WTC11 (cell line): ENCODE measurements at regions not wholly inside any gene's neighbourhood (a gene's known extent, or its start where the extent isn't known, plus 50 kb on each side); places are given as distances from the start of the nearest gene placed in this dataset.

Experiments used
- ATAC-seq: fragments of 200-7000 bp; cut with Tn5 transposase; 2 replicates; pipeline ENCODE4 v1.10.0; 2021; ENCODE audit warnings: mild to moderate bottlenecking, moderate library complexity
- CTCF ChIA-PET: fragments of 300-600 bp; sonication (Branson Sonifier 250); formaldehyde crosslinking; loops from one replicate; lab custom pipeline; 2021; ENCODE audit warnings: antibody characterized with exemption; lab: Charles Lee
- POLR2A ChIA-PET: fragments of 350-600 bp; sonication (Branson Sonifier 250); formaldehyde crosslinking; loops from one replicate; lab custom pipeline; 2021; ENCODE audit warnings: antibody characterized with exemption; lab: Charles Lee
- DNase-seq: peaks from one replicate; pipeline ENCODE4 v3.0.0; 2021; ENCODE audit warnings: low spot score
- H3K27ac Mint-ChIP-seq: 2 replicates; pipeline ENCODE4 v1.8.0; 2021; ENCODE audit warnings: mixed read lengths
- H3K27me3 Mint-ChIP-seq: 2 replicates; pipeline ENCODE4 v1.8.0; 2021; ENCODE audit warnings: low read depth, mild to moderate bottlenecking, moderate library complexity, mixed read lengths
- H3K36me3 Mint-ChIP-seq: 2 replicates; pipeline ENCODE4 v1.8.0; 2021; ENCODE audit warnings: mixed read lengths
- H3K4me1 Mint-ChIP-seq: 2 replicates; pipeline ENCODE4 v1.8.0; 2022; ENCODE audit warnings: mixed read lengths
- H3K4me3 Mint-ChIP-seq: 2 replicates; pipeline ENCODE4 v1.8.0; 2021; ENCODE audit warnings: mild to moderate bottlenecking, moderate library complexity, mixed read lengths
- H3K9me3 Mint-ChIP-seq: 2 replicates; pipeline ENCODE4 v1.8.0; 2021; ENCODE audit warnings: mixed read lengths
- GTF2I ChIP-seq: fragments of 250-450 bp; sonication (Bioruptor Pico); conservative IDR thresholded peaks from 2 replicates; pipeline ENCODE4 v1.4.0; 2021; ENCODE audit warnings: mild to moderate bottlenecking
- MXD4 ChIP-seq: fragments of 250-450 bp; sonication (Bioruptor Pico); IDR thresholded peaks from 2 replicates; pipeline ENCODE4 v1.8.0; 2021; ENCODE audit warnings: mild to moderate bottlenecking, moderate library complexity, borderline replicate concordance
- NFE2L1 ChIP-seq: sonication (generic); formaldehyde crosslinking; IDR thresholded peaks from 2 replicates; pipeline ENCODE4 v1.8.1; 2023; ENCODE audit warnings: missing genetic modification reagents
- NR2C2 ChIP-seq: sonication (generic); formaldehyde crosslinking; IDR thresholded peaks from 2 replicates; pipeline ENCODE4 v1.8.0; 2022; ENCODE audit warnings: mild to moderate bottlenecking, missing genetic modification reagents
- RELA ChIP-seq: sonication (generic); formaldehyde crosslinking; IDR thresholded peaks from 2 replicates; pipeline ENCODE4 v1.8.1; 2022; ENCODE audit warnings: missing genetic modification reagents, mild to moderate bottlenecking, borderline replicate concordance
- RORB ChIP-seq: fragments of 250-450 bp; sonication (Bioruptor Pico); IDR thresholded peaks from 2 replicates; pipeline ENCODE4 v1.9.0; 2021; ENCODE audit warnings: mild to moderate bottlenecking
- SMAD3 ChIP-seq: sonication (generic); formaldehyde crosslinking; IDR thresholded peaks from 2 replicates; pipeline ENCODE4 v1.8.0; 2022; ENCODE audit warnings: missing genetic modification reagents, mild to moderate bottlenecking, borderline replicate concordance
- SMAD4 ChIP-seq: sonication (generic); formaldehyde crosslinking; IDR thresholded peaks from 2 replicates; pipeline ENCODE4 v1.8.0; 2022; ENCODE audit warnings: mild to moderate bottlenecking, missing genetic modification reagents
- TCF7 ChIP-seq: sonication (generic); formaldehyde crosslinking; IDR thresholded peaks from 2 replicates; pipeline ENCODE4 v1.8.0; 2022; ENCODE audit warnings: mild to moderate bottlenecking, low read depth, missing genetic modification reagents, moderate library complexity
- ZBTB21 ChIP-seq: sonication (generic); formaldehyde crosslinking; IDR thresholded peaks from 2 replicates; pipeline ENCODE4 v1.8.1; 2023; ENCODE audit warnings: mild to moderate bottlenecking, missing genetic modification reagents, borderline replicate concordance
- ZNF396 ChIP-seq: fragments of 250-450 bp; sonication (Bioruptor Pico); IDR thresholded peaks from 2 replicates; pipeline ENCODE4 v1.8.0; 2021; ENCODE audit warnings: mild to moderate bottlenecking, moderate library complexity, borderline replicate concordance
- ZNF671 ChIP-seq: fragments of 250-450 bp; sonication (Bioruptor Pico); IDR thresholded peaks from 2 replicates; pipeline ENCODE4 v1.8.0; 2021; ENCODE audit warnings: mild to moderate bottlenecking
- TF ChIP-seq, protein P1 (sequence below): sonication (generic); formaldehyde crosslinking; IDR thresholded peaks from 2 replicates; pipeline ENCODE4 v1.8.0; 2022; ENCODE audit warnings: mild to moderate bottlenecking, missing genetic modification reagents
- TF ChIP-seq, protein P2 (sequence below): sonication (generic); formaldehyde crosslinking; IDR thresholded peaks from 2 replicates; pipeline ENCODE4 v1.8.1; 2022; ENCODE audit warnings: low read depth, mild to moderate bottlenecking, moderate library complexity, missing genetic modification reagents, borderline replicate concordance
- TF ChIP-seq, protein P3 (sequence below): fragments of 250-450 bp; sonication (Bioruptor Pico); IDR thresholded peaks from 2 replicates; pipeline ENCODE4 v1.8.0; 2021; ENCODE audit warnings: mild to moderate bottlenecking
- TF ChIP-seq, protein P4 (sequence below): sonication (generic); formaldehyde crosslinking; IDR thresholded peaks from 2 replicates; pipeline ENCODE4 v1.8.1; 2022; ENCODE audit warnings: missing genetic modification reagents, borderline replicate concordance
- TF ChIP-seq, protein P5 (sequence below): sonication (generic); formaldehyde crosslinking; IDR thresholded peaks from 2 replicates; pipeline ENCODE4 v1.8.1; 2023; ENCODE audit warnings: mild to moderate bottlenecking, missing genetic modification reagents, moderate library complexity
- TF ChIP-seq, protein P6 (sequence below): fragments of 250-450 bp; sonication (Bioruptor Pico); IDR thresholded peaks from 2 replicates; pipeline ENCODE4 v1.9.0; 2021; ENCODE audit warnings: mild to moderate bottlenecking
- TF ChIP-seq, protein P7 (sequence below): sonication (generic); formaldehyde crosslinking; IDR thresholded peaks from 2 replicates; pipeline ENCODE4 v1.8.0; 2022; ENCODE audit warnings: mild to moderate bottlenecking, missing genetic modification reagents
- TF ChIP-seq, protein P8 (sequence below): sonication (generic); formaldehyde crosslinking; IDR thresholded peaks from 2 replicates; pipeline ENCODE4 v1.8.0; 2022; ENCODE audit warnings: mild to moderate bottlenecking, missing genetic modification reagents
- TF ChIP-seq, protein P9 (sequence below): sonication (generic); formaldehyde crosslinking; conservative IDR thresholded peaks from 2 replicates; pipeline ENCODE4 v1.8.1; 2022; ENCODE audit warnings: mild to moderate bottlenecking, missing genetic modification reagents

DNA sequence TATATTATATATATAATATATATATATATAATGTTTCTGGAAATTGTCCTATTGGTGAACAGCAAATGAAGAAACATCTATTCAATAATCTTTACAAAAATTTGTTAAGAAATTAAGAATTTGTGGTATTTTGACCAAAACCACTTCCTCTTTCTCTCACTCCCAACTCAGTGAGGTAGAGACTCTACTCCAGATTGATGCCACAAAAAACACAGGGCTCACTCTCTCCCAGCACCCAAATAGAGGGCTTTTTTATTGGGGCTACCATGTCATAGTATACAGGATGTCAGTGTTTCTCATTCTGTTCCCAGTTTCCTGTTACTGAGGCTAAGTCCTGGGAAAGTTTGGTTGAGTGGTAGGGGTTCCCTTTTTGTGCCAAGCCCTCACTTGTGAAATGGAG, 1155.4 kb downstream of the BCL11A start:
- H3K4me1 Mint-ChIP-seq = 0 out of 2 replicates have a peak, but pooled peaks cover 2% of the 10 kb centered on the region
- CTCF ChIA-PET = no interaction called here
- POLR2A ChIA-PET = no interaction called here
- H3K36me3 Mint-ChIP-seq = no peaks in the 10 kb centered on the region
- H3K9me3 Mint-ChIP-seq = no peaks in the 10 kb centered on the region
- H3K27me3 Mint-ChIP-seq = no peaks in the 10 kb centered on the region
- no peak overlapping the region for H3K4me3 Mint-ChIP-seq
- DNase-seq = no peak
- no peak overlapping the region for H3K27ac Mint-ChIP-seq
- TF ChIP-seq, protein P1, sequence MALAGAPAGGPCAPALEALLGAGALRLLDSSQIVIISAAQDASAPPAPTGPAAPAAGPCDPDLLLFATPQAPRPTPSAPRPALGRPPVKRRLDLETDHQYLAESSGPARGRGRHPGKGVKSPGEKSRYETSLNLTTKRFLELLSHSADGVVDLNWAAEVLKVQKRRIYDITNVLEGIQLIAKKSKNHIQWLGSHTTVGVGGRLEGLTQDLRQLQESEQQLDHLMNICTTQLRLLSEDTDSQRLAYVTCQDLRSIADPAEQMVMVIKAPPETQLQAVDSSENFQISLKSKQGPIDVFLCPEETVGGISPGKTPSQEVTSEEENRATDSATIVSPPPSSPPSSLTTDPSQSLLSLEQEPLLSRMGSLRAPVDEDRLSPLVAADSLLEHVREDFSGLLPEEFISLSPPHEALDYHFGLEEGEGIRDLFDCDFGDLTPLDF (CRISPR knock-in tag) = no peak
- TF ChIP-seq ZNF671 (CRISPR knock-in tag) (no peak), ZNF396 (no peak), TCF7 (CRISPR knock-in tag) (no peak), GTF2I (no peak), RORB (CRISPR knock-in tag) (no peak), ZBTB21 (no peak), MXD4 (CRISPR knock-in tag) (no peak)
- TF ChIP-seq, protein P2, sequence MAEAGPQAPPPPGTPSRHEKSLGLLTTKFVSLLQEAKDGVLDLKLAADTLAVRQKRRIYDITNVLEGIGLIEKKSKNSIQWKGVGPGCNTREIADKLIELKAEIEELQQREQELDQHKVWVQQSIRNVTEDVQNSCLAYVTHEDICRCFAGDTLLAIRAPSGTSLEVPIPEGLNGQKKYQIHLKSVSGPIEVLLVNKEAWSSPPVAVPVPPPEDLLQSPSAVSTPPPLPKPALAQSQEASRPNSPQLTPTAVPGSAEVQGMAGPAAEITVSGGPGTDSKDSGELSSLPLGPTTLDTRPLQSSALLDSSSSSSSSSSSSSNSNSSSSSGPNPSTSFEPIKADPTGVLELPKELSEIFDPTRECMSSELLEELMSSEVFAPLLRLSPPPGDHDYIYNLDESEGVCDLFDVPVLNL (CRISPR knock-in tag) = no peak
- TF ChIP-seq, protein P3, sequence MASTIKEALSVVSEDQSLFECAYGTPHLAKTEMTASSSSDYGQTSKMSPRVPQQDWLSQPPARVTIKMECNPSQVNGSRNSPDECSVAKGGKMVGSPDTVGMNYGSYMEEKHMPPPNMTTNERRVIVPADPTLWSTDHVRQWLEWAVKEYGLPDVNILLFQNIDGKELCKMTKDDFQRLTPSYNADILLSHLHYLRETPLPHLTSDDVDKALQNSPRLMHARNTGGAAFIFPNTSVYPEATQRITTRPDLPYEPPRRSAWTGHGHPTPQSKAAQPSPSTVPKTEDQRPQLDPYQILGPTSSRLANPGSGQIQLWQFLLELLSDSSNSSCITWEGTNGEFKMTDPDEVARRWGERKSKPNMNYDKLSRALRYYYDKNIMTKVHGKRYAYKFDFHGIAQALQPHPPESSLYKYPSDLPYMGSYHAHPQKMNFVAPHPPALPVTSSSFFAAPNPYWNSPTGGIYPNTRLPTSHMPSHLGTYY (CRISPR knock-in tag) = no peak
- TF ChIP-seq, protein P4, sequence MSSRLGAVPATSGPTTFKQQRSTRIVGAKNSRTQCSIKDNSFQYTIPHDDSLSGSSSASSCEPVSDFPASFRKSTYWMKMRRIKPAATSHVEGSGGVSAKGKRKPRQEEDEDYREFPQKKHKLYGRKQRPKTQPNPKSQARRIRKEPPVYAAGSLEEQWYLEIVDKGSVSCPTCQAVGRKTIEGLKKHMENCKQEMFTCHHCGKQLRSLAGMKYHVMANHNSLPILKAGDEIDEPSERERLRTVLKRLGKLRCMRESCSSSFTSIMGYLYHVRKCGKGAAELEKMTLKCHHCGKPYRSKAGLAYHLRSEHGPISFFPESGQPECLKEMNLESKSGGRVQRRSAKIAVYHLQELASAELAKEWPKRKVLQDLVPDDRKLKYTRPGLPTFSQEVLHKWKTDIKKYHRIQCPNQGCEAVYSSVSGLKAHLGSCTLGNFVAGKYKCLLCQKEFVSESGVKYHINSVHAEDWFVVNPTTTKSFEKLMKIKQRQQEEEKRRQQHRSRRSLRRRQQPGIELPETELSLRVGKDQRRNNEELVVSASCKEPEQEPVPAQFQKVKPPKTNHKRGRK (CRISPR knock-in tag) = no peak
- TF ChIP-seq, protein P5, sequence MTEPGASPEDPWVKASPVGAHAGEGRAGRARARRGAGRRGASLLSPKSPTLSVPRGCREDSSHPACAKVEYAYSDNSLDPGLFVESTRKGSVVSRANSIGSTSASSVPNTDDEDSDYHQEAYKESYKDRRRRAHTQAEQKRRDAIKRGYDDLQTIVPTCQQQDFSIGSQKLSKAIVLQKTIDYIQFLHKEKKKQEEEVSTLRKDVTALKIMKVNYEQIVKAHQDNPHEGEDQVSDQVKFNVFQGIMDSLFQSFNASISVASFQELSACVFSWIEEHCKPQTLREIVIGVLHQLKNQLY (CRISPR knock-in tag) = no peak
- TF ChIP-seq, protein P6, sequence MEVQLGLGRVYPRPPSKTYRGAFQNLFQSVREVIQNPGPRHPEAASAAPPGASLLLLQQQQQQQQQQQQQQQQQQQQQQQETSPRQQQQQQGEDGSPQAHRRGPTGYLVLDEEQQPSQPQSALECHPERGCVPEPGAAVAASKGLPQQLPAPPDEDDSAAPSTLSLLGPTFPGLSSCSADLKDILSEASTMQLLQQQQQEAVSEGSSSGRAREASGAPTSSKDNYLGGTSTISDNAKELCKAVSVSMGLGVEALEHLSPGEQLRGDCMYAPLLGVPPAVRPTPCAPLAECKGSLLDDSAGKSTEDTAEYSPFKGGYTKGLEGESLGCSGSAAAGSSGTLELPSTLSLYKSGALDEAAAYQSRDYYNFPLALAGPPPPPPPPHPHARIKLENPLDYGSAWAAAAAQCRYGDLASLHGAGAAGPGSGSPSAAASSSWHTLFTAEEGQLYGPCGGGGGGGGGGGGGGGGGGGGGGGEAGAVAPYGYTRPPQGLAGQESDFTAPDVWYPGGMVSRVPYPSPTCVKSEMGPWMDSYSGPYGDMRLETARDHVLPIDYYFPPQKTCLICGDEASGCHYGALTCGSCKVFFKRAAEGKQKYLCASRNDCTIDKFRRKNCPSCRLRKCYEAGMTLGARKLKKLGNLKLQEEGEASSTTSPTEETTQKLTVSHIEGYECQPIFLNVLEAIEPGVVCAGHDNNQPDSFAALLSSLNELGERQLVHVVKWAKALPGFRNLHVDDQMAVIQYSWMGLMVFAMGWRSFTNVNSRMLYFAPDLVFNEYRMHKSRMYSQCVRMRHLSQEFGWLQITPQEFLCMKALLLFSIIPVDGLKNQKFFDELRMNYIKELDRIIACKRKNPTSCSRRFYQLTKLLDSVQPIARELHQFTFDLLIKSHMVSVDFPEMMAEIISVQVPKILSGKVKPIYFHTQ (CRISPR knock-in tag) = no peak
- ATAC-seq = no peak

DNA sequence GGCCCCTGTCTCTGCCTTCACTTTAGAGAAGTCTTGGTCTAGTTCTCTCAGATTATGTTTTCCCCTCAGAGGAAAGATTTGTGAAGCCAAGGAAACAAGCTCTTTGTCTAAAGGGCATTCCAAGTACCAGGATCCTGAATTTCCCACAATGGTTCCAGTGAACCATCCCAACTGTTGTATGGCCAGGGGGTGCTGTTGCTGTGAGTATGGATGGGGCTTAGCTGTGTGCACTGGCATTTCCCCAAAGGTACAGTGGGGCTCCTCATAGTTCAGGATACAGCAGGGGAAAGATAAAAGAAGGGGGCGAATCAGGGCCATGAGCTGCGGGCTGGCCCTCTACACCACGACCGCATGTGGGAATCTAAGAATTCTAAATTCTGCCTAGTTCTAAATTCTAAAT, 1154.0 kb upstream of the FANCL start:
- ChIA-PET POLR2A (no interaction called here), CTCF (interaction anchor here (1.2 to 1.3 kb wide), 3 partner anchors 10 to 537 kb away, joined by 3 to 6 read pairs (median 4); no protein-coding TSS in a partner anchor)
- H3K27ac Mint-ChIP-seq = no peak overlapping the region
- DNase-seq = no peak
- H3K27me3 Mint-ChIP-seq = no peaks in the 10 kb centered on the region
- ATAC-seq = peak; percentile 88
- H3K4me1 Mint-ChIP-seq = no peaks in the 10 kb centered on the region
- H3K36me3 Mint-ChIP-seq = no peaks in the 10 kb centered on the region
- no peak overlapping the region for H3K4me3 Mint-ChIP-seq
- H3K9me3 Mint-ChIP-seq = peaks cover 13% of the 10 kb centered on the region
- TF ChIP-seq RELA (CRISPR knock-in tag) = no peak
- TF ChIP-seq SMAD4 = no peak
- TF ChIP-seq, protein P5 (CRISPR knock-in tag) = no peak
- TF ChIP-seq, protein P2 (CRISPR knock-in tag) = no peak
- no peak for TF ChIP-seq NFE2L1 (CRISPR knock-in tag)
- TF ChIP-seq, protein P7, sequence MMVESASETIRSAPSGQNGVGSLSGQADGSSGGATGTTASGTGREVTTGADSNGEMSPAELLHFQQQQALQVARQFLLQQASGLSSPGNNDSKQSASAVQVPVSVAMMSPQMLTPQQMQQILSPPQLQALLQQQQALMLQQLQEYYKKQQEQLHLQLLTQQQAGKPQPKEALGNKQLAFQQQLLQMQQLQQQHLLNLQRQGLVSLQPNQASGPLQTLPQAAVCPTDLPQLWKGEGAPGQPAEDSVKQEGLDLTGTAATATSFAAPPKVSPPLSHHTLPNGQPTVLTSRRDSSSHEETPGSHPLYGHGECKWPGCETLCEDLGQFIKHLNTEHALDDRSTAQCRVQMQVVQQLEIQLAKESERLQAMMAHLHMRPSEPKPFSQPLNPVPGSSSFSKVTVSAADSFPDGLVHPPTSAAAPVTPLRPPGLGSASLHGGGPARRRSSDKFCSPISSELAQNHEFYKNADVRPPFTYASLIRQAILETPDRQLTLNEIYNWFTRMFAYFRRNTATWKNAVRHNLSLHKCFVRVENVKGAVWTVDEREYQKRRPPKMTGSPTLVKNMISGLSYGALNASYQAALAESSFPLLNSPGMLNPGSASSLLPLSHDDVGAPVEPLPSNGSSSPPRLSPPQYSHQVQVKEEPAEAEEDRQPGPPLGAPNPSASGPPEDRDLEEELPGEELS (CRISPR knock-in tag) = no peak
- TF ChIP-seq, protein P8, sequence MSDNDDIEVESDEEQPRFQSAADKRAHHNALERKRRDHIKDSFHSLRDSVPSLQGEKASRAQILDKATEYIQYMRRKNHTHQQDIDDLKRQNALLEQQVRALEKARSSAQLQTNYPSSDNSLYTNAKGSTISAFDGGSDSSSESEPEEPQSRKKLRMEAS (CRISPR knock-in tag) = no peak
- TF ChIP-seq NR2C2 (CRISPR knock-in tag) = no peak
- TF ChIP-seq, protein P9, sequence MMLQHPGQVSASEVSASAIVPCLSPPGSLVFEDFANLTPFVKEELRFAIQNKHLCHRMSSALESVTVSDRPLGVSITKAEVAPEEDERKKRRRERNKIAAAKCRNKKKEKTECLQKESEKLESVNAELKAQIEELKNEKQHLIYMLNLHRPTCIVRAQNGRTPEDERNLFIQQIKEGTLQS (CRISPR knock-in tag) = no peak
- TF ChIP-seq SMAD3 (CRISPR knock-in tag) = no peak
